ENCODE measurements at regions not wholly inside any gene's neighbourhood (a gene's known extent, or its start where the extent isn't known, plus 50 kb on each side); places are given as distances from the start of the nearest gene placed in this dataset.
A peak's percentile ranks its signal among the peaks of the same experiment; 100 is the strongest.
"Not testable (repeated sequence)": the region's sequence is repeated elsewhere in the genome, so short reads cannot be mapped to it uniquely, and the experiment has no call there.

DNA sequence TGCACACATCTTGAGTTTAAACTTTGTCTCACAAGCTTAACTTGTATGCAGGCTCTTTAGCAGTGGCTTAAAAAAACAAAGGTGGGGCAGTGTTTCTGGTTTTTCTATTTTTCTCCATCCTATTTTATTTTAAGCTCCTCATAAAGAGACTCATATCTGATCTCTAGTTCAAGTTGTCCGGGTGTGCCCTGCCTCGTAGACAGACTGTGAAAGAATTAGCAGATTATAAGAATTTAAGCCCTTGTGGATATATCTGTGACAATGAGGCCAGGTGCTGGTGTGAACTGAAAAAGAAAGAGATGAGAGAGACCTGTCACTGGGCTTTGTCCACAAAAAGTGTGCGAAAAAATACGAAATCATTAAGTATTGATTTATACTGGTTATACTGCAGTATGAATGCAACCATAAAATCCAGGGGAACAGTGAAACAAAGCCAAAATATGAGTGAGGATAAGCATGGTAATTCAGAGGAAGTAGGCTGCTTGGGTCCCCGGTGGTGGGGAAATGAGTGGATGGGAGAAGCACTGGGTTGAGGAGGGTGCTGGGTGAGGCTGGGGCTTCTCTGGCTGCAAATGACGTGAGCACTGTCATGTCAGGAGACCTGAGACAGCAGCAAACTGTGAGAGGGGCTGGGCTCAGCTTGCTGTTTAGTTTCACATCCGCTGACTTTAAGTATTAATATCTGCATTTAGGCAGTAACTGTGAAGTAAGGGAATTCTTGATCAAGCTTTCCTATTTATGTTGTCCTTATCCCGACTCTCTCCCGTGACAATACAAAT, 179.7 kb upstream of the ANKRD55 start:
- peak; percentile 53 to 75 for DNase-seq

DNA sequence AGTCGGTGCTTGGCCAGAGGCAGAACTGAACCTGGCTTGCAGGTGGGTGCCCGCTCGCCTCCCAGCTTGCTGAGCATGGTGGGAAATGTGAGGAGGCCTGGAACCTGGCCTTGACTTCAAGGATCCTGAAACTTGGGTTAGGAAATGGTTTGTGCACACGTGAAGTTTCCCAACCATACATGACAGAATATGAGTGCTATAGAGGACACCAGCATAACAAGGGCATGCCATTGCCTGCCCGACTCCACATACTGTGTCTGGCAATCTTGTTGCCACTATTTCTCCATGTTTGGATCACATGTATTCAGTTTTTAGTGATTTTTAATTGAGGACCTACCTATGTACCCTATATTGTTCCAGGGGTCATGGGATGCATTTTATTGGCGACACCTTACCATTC, 177.6 kb upstream of the ANKRD55 start:
- peak in 1 of 2 experiments; percentile 11 for DNase-seq

GRCh38 chr5:56409331-56410190, 176.4 kb upstream of the ANKRD55 start:
- peak; percentile 96 to 98 for DNase-seq

- no peak for DNase-seq
These were observed 173.7 kb upstream of the ANKRD55 start for GRCh38 chr5:56406838-56407237.

DNA sequence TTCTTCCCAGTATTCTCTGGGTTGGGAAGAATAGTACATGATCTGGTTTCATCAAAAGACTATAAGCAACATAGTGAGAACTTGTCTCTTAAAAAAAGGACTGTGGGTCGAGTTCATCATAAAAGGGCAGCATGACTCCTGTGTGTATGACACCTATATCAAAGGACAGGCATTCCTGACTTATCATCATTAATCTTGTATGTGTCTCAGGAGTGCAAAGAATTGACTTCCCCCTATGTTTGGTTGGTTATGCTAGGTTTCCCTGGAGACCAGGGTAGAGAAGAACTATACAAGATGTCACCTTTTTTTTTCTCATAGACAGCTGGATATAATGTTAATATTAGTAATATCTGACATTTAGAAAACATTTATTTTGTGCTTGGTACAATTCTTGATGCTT, 173.1 kb upstream of the ANKRD55 start:
- DNase-seq, result no peak

GRCh38 chr5:56405116-56405908, 172.2 kb upstream of the ANKRD55 start:
- DNase-seq, result peak in 1 of 2 experiments; percentile 27

- DNase-seq, result peak; percentile 41 to 76
These were observed 169.4 kb upstream of the ANKRD55 start for GRCh38 chr5:56402266-56403220.

DNA sequence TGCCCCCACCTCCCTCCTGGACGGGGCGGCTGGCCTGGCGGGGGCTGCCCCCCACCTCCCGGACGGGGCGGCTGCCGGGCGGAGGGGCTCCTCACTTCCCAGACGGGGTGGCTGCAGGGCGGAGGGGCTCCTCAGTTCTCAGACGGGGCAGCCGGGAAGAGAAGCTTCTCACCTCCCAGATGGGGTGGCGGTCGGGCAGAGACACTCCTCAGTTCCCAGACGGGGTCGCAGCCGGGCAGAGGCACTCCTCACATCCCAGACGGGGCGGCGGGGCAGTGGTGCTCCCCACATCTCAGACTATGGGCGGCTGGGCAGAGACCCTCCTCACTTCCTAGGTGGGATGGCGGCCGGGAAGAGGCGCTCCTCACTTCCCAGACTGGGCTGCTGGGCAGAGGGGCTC, 164.7 kb upstream of the ANKRD55 start:
- not testable (repeated sequence) for DNase-seq

DNA sequence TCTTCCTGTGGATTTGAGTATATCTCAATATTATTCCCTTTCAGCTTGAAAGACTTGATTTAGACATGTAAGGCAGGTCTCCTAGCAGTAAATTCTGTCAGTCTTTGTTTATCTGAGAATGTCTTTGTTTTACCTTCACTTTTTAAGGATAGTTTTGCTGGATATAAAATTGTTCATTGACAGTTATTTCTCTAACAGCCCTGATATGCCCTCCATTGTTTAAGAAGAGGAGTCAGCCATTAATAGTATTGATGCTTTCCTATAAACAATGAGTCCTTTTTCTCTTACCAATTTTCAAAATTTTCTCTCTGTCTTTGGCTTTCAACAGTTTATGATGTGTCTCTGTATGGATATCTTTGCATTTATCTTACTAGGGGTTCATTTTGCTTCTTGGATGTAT, 163.5 kb upstream of the ANKRD55 start:
- DNase-seq, result no peak

GRCh38 chr5:56389261-56389660, 156.1 kb upstream of the ANKRD55 start:
- no peak for DNase-seq

DNA sequence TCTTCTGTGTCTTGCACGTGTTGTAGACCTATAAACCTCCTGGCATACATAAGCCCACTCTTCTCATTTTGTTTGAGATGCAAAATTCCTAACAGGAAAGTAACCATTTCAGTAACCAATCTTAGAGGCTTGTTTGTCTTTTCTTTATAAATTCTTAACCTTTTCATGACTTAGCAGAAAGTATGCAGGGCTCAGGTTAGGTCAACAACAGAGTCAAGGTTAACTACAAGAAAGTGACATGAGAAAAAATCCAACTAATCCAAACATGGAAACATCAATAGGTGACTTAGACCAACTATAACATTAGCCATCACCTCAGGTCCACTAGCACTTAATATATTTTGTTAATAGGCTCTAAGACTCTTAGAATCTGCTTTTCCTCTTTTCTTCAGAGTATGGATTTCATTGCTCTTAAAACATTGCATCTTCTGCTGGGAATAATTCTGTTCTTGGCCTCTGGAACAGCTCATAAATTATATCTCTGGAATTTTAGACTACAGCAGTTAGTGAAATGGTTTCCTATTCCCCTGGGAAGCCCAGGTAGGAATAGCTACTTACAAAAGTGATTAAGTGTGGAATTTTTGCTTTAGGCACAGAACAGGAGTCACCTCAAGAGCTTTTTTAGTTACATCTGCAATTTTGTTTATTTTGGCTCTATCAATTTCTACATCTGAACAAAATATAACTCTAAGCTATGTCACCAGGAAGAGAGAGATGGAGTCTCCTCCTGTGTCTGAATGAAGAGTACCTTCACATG, 155.3 kb upstream of the ANKRD55 start:
- DNase-seq, result no peak

DNA sequence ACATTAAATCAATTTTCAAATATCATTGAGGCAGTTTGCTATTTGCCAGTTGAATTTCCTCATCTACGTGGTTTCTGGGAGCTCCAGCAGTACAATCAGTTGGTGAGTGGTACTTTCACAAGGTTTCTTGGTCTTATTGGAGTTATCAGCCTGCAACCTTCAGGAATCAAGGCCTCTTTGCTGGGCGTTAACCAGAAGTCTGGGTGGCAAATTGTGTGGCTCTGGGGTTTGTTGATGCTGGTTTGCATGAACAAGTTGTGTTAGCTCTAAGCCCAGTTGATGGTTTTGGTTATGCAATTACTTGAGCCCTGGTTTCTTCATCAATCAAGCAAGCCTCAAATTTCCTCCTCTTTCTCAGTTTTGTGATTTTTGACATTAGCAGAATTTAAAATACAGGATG, 152.9 kb upstream of the ANKRD55 start:
- no peak for DNase-seq

GRCh38 chr5:56384186-56384585, 151.1 kb upstream of the ANKRD55 start:
- no peak for DNase-seq

DNA sequence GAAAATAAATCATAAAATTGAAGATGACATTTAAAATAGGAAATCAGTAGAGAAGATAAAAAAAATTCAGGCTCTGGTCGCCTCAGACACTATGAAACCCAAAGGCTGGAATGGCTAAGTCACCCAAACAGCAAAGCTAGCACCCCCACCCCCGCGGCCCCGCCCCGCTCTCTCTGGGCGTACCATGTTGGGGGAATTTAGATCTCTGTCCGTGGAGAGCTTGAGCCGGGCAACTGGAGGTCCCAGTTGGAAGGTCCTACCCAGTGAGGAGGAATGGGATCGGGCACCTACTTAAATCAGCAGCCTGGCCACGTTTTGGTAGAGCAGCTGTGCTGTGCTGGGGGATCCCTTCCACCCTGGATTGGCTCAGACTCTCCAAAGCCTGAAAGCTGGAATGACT, 150.6 kb upstream of the ANKRD55 start:
- no peak for DNase-seq

GRCh38 chr5:56382896-56383295, 149.8 kb upstream of the ANKRD55 start:
- DNase-seq, result no peak

GRCh38 chr5:56377573-56377972, 144.4 kb upstream of the ANKRD55 start:
- no peak for DNase-seq

DNA sequence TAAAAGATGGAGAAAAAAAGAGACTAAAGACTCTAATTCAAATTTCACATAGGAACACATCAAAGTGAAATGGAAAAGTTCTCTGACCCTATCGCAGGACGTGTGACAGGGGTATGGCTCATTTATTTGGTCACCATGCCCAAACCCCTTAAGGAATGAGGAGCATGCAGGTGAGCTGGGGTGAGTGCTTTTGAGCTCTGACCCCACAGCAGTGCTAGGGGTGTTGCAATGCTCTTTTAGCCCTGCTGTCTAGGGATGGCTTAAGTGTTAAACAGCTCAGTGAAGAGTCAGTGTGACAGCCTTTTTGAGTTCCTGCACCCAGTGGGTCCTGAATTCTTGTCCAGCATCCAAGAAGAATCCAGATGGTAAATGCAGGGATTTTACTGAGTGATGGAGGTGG, 143.0 kb upstream of the ANKRD55 start:
- DNase-seq, result no peak

DNA sequence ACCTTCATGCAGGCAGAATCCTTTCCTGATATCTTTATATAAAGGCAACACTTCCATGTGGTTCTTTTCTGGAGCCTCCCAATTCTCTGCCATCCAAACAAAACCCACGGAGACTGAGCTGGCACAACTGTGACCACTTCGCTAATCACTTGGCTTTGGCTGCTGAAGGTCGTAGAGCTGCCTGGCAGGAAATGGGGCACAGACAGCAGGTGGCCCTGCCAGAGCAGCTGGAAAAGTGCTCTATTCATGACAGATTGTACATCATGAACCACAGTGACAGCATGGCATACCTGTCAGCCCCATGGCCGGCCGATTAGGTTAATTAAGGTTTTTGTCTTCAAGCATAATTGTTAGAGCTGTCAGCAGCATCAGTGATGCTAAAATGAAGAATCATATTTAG, 141.9 kb upstream of the ANKRD55 start:
- peak; percentile 53 to 84 for DNase-seq

GRCh38 chr5:56372491-56372890, 139.4 kb upstream of the ANKRD55 start:
- not testable (repeated sequence) for DNase-seq

- no peak for DNase-seq
These were observed 136.3 kb upstream of the ANKRD55 start for GRCh38 chr5:56369361-56369811.

- no peak for DNase-seq
These were observed 134.6 kb upstream of the ANKRD55 start for GRCh38 chr5:56367748-56368147.

All from NCI-H524 (cell line).